Tibial nerve (tissue), 4 donors: ENCODE measurements at regions not wholly inside any gene's neighbourhood (a gene's known extent, or its start where the extent isn't known, plus 50 kb on each side); places are given as distances from the start of the nearest gene placed in this dataset.

Source experiments
- CTCF ChIP-seq, 5 experiments: fragments of 200-600 bp in 3 of 5; fragments of 450-650 bp in 2 of 5; sonication (generic) in 3 of 5; IDR thresholded peaks; one replicate each; pipeline ENCODE4 v1.5.1; 2016 to 2019; ENCODE audit warnings: antibody characterized with exemption in 5 of 5, mild to moderate bottlenecking in 3 of 5, moderate library complexity in 2 of 5
- EP300 ChIP-seq, 2 donors: sonication (generic); formaldehyde crosslinking; IDR thresholded peaks; one replicate each; pipeline ENCODE4 v1.6.1; 2017; ENCODE audit warnings: antibody characterized with exemption in 2 of 2, mild to moderate bottlenecking in 1 of 2
- POLR2A ChIP-seq, 2 donors: fragments of 450-650 bp; IDR thresholded peaks; one replicate each; pipeline ENCODE4 v1.6.1; 2017; ENCODE audit warnings: antibody characterized with exemption in 2 of 2, mild to moderate bottlenecking in 2 of 2, moderate library complexity in 2 of 2

GRCh38 chr18:25818505-25818904, 271.9 kb downstream of the SS18 start:
- TF ChIP-seq EP300 (IDR thresholded peaks at IDR 0.05) (no peak), CTCF (IDR thresholded peaks at IDR 0.05) (no peak), POLR2A (IDR thresholded peaks at IDR 0.05) (no peak)
